HG02763 (cell line): ENCODE measurements at regions not wholly inside any gene's neighbourhood (a gene's known extent, or its start where the extent isn't known, plus 50 kb on each side); places are given as distances from the start of the nearest gene placed in this dataset.

Experiments used
- ATAC-seq: cut with Tn5 transposase; IDR thresholded peaks from one replicate; pipeline ENCODE4 v1.9.1; 2021; ENCODE audit warnings: mild to moderate bottlenecking, moderate library complexity; ENCODE audit not compliant: unreplicated experiment

- ATAC-seq = no peak
Observed at GRCh38 chr7:54632696-54633095, 90.5 kb downstream of the VSTM2A start.

GRCh38 chr7:54629771-54630170, 87.6 kb downstream of the VSTM2A start:
- ATAC-seq = no peak

- ATAC-seq = no peak
Observed at GRCh38 chr7:54622696-54623309, 80.6 kb downstream of the VSTM2A start.
